RPMI8226 (cell line): ENCODE measurements at regions not wholly inside any gene's neighbourhood (a gene's known extent, or its start where the extent isn't known, plus 50 kb on each side); places are given as distances from the start of the nearest gene placed in this dataset.

Source experiments
- DNase-seq: peaks from one replicate; pipeline ENCODE4 v3.0.0-alpha.2; 2015

- DNase-seq: peak; percentile 39
These were observed 358.3 kb downstream of the SOX9 start for GRCh38 chr17:72479113-72479512.

DNA sequence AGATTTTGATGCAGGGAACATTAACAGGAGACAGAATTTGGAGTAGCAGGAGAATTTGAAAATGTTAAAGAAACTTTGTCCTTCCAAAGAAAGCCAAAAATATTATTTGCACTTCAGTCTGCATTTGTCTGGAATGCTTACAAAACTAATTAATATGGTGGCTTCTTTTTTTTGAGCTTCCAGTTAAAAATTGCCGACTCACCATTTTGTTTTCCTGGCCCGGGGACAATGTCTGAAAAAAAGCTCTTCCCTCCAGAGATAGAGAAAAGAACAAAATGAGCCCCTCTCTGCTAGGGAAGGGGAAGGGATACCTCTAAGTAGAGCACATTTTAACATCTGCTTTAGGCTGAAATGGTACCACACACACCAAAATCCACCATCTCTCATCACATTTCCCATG lies 360.8 kb downstream of the SOX9 start:
- no peak for DNase-seq

GRCh38 chr17:72485596-72485995 lies 364.8 kb downstream of the SOX9 start:
- no peak for DNase-seq

DNA sequence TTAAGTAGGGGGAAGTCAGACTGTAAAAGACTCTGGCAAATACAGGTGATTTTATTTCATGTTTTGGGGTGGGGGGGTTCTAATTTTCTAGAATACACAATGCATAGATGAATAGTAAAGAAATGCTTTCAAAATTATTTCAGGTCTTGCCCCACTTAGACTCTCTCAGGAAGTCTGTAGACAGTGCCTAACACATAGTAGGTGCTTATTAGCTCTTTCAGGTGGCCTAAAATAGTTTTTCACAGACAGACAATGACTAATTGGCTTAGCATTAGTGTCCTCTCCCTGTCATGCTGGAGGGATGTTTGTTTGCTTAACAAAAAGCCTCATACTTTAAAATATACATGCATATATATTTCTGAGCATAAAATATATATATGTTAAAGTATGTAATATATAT lies 366.0 kb downstream of the SOX9 start:
- no peak for DNase-seq

GRCh38 chr17:72487731-72488494 lies 367.1 kb downstream of the SOX9 start:
- no peak for DNase-seq

DNA sequence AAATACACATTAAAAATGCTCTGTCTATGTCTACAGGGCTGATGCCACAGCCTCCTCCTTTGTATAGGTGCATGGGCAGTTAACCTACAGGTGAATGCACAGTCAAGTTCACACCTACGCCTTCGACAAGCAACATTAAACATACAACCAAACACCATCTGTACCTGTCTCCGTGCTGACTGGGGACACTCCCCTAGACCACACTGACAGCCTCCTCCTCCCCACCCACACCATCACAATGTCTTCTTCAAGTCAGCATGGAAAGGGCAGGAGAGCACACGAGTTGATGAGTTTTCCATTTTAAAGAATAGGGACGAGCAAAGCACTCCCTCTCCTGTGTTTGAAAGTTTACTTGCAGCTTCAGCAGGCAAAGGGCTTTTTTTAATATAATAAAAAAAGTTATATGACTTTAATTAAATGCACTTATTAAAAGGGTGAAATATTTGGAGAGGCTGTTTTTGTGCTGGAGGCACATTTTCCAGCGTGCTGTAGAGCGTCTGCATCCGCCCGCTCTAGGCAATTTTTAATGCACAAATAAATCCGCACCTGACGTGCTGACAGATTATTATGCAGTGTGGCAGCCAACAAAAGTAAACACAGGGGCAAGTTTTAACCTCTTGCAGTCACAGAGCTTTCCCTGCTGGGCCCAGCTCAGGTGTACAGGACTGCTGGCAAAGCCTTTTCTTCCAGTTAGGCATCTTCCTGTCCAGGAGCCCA lies 367.9 kb downstream of the SOX9 start:
- DNase-seq: no peak

GRCh38 chr17:72489272-72489641 lies 368.4 kb downstream of the SOX9 start:
- DNase-seq: no peak

- no peak for DNase-seq
These were observed 370.3 kb downstream of the SOX9 start for GRCh38 chr17:72491102-72491501.

- DNase-seq: no peak
These were observed 371.7 kb downstream of the SOX9 start for GRCh38 chr17:72492494-72492893.

DNA sequence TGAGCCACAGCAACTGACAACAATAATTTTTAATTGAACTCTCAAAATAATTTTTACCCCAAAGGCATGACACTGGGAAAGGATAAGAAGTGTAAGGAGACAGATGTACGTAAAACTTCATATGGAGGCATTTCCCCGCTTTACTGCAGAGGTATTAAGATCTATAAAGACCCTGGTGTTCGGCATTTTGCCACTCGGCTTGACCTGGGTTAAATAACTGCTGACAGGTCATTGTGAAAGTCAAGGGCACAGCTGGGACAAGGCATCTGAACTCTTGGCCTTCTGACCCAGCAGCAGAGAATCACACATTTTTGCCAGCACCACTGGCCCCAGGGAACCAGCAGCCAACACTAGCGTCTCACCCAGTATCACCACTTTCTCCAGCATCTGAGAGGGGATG lies 372.1 kb downstream of the SOX9 start:
- no peak for DNase-seq

DNA sequence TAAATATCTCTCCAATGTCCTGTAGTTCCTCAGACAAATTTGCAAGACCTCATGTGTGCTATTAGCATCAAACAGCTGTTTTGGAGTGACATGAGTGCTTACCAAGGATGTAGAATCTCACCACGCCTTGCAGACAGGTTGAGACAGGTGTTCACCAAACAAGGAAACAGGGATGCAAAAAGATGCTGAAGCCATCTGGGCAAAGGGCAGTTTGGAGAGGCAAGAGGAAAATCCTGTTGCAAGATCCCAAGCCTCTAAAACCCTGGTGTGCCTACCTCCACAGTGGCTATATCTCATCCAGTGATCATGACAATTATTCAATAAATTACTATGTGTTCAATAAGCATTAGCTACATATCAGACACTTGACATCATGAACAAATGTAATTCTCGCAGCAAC lies 373.7 kb downstream of the SOX9 start:
- no peak for DNase-seq

DNA sequence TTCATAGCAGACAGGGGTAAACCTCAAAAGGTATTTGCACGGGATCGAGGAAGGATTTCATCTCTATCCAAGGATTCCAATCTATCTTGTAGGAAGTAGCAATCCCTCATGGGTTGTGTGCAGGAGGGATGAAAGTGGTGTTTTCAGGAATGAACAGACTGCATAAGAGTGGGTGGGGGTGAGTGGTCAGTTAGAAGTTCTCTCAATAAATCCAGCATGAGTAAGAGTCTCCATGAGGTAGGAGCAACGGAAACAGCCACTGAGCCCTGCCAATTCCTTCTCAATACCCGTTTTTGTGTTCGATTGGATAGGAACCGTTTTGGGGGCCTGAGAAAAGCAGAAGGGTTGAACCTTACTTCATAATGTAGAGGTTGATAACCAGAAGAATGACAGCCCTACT lies 375.6 kb downstream of the SOX9 start:
- no peak for DNase-seq

GRCh38 chr17:72497915-72498314 lies 377.1 kb downstream of the SOX9 start:
- DNase-seq: no peak

GRCh38 chr17:72498364-72499210 lies 377.8 kb downstream of the SOX9 start:
- DNase-seq: no peak

- no peak for DNase-seq
These were observed 380.9 kb downstream of the SOX9 start for GRCh38 chr17:72501404-72502370.

- no peak for DNase-seq
These were observed 381.8 kb downstream of the SOX9 start for GRCh38 chr17:72502371-72503341.

GRCh38 chr17:72503556-72503955 lies 382.7 kb downstream of the SOX9 start:
- DNase-seq: no peak

GRCh38 chr17:72504783-72505182 lies 384.0 kb downstream of the SOX9 start:
- no peak for DNase-seq

DNA sequence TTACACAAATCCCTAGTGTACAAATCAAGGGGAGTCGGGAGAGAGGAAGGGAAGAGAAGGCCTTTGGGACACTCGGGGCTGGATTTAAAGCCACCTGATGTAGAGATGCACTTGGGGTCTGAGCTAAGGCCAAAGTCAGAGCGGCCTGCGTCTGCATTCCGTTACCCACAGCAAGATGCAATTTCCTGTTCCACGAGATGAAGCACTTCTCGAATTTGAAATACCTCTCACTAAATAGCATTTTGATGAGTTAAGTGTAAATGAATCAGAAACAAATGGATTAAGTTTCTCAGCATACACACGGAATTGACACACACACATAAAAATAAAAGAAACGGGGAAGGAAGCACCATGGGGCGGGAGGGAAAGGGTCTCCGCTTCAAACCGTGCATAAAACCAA lies 386.0 kb downstream of the SOX9 start:
- DNase-seq: no peak

DNA sequence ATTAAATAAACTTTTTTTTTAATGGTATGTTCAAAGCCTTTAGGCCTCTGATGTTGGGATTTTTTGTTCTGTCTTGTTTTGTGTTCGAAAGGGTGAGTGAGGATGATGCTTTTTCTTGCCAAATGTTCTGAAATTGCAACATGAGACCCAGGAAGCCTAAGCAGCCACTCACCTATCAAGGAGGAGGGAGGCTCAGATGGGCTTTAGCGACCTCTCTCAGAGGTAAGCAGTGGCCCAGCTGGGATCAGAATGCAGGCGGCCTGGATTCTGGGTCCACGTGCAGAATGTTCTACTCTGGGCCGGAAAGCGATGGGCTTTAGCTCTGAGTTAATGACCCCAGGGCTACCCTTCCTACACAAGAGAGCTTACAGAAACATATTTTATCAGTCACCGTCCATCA lies 386.6 kb downstream of the SOX9 start:
- DNase-seq: no peak

DNA sequence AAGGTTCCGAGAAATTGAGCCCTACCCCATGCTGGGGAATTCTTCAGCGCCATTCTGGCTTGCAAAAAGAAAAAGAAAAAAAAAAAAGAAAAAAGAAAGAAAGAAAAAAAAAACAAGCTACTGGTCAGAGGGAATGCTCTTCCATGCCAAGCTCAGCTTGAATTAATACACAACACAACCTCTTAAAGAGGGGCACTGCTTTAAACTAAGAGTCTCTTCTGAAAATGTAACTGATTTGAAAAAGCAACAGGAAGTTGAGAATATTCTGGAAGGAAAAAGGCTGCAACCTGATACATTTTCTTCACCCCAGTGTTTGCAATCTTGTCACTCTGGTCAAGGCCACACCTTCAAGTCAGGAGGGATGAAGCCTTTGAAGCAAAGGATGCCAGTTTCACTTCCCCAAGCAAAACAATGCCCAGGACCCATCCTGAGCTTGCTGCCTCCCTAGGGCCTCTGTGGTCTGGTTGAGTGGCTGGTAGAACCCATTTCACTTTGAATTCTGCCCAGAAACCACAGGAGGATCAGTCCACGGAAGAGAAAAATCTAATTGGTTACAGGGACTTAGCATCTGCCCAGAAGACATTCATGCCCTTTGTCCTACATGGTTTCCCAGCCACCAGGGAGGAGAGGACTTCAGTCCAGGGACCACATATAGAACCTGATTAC lies 389.7 kb downstream of the SOX9 start:
- peak; percentile 93 for DNase-seq
